Muscle of leg (tissue), 3 donors: ENCODE measurements at regions not wholly inside any gene's neighbourhood (a gene's known extent, or its start where the extent isn't known, plus 50 kb on each side); places are given as distances from the start of the nearest gene placed in this dataset.

Experiments
- DNase-seq: peaks from one replicate; pipeline ENCODE4 v3.0.0; 2013
- H3K27ac ChIP-seq: one replicate; pipeline ENCODE4 v1.5.1; 2013; ENCODE audit warnings: mild to moderate bottlenecking, low read length, control low read depth
- H3K27me3 ChIP-seq: one replicate; pipeline ENCODE4 v1.6.1; 2013; ENCODE audit warnings: low read length; ENCODE audit not compliant: control insufficient read depth, insufficient read depth
- H3K36me3 ChIP-seq: one replicate; pipeline ENCODE4 v1.6.1; 2013; ENCODE audit warnings: low read length; ENCODE audit not compliant: control insufficient read depth, insufficient read depth
- H3K4me1 ChIP-seq: one replicate; pipeline ENCODE4 v1.6.1; 2013; ENCODE audit warnings: low read length; ENCODE audit not compliant: control insufficient read depth, insufficient read depth
- H3K4me3 ChIP-seq: one replicate; pipeline ENCODE4 v1.5.1; 2013; ENCODE audit warnings: low read length, control low read depth
- H3K9me3 ChIP-seq: replicated peaks from 2 replicates; pipeline ENCODE4 v1.6.1; 2013; ENCODE audit warnings: low read depth, low read length; ENCODE audit not compliant: control insufficient read depth
- WGBS: methylation state at CpG from one replicate; pipeline ENCODE4 v1.1.5; 2013; ENCODE audit warnings: missing lambda C conversion rate; ENCODE audit not compliant: insufficient coverage; 5-methylcytosine and 5-hydroxymethylcytosine counted together

DNA sequence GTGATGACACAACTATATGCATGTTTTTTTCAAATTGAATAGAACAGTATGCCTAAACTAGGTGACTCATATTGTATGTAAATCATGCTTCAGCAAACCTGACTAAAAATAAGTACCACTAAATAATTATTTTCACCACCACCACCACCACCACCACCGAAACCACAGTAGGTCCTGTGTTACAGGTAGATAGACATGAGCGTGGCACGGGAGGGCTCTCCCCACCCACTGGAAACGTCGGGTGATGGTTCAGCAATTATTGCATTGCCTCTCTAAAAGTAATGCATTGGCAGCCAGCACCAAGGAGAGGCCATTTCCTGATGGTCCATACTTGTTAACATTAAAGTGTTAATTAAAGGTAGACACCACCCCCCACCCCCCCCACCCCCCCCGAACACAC, 297.0 kb upstream of the NCAM2 start:
- Histone ChIP-seq H3K27ac (no peak overlapping the region), H3K4me3 (no peak overlapping the region), H3K4me1 (no peaks in the 10 kb centered on the region), H3K27me3 (no peaks in the 10 kb centered on the region), H3K36me3 (no peaks in the 10 kb centered on the region), H3K9me3 (no peaks in the 10 kb centered on the region)
- WGBS = no CpG with 5 or more reads among the region's 6 CpGs
- DNase-seq = no peak

DNA sequence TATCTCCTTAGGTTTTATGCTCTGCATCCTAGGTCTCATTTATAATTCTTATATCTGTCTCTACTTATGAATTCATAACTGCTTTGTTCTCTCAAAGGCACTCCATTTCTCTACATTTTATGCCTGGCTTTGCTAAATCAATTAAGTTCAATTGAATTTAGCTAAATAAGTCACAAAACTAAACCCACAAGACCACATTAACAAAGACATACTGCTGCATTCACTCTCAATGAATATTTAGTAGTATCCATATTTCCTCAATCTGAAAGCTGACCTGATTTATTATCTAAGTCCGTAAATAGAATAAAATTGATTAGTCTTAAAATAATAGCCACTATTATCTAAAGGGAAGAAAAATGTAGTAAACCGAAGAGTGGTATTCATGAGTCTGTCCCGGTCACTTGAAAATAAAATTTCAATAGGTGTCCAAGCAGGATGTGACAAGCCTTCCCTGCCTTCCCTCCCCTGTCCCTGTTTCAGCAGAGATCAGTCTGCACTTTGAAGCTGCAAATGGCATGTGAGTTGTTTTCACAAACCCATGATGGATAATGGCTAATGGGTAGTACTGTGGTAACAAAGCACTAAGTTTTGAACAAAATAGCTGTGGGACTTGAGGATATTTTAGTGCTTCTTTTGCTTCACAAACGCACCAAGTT, 295.0 kb upstream of the NCAM2 start:
- Histone ChIP-seq H3K27ac (no peak overlapping the region), H3K36me3 (no peaks in the 10 kb centered on the region), H3K4me3 (no peak overlapping the region), H3K9me3 (no peaks in the 10 kb centered on the region), H3K27me3 (no peaks in the 10 kb centered on the region), H3K4me1 (no peaks in the 10 kb centered on the region)
- no CpG with 5 or more reads among the region's 4 CpGs for WGBS
- DNase-seq = no peak

GRCh38 chr21:20720623-20721022, 277.6 kb upstream of the NCAM2 start:
- H3K4me3 ChIP-seq = no peak overlapping the region
- no peaks in the 10 kb centered on the region for H3K9me3 ChIP-seq
- no peak overlapping the region for H3K27ac ChIP-seq
- H3K4me1 ChIP-seq = no peaks in the 10 kb centered on the region
- no CpG with 5 or more reads among the region's 2 CpGs for WGBS
- H3K36me3 ChIP-seq = no peaks in the 10 kb centered on the region
- H3K27me3 ChIP-seq = no peaks in the 10 kb centered on the region
- DNase-seq = no peak

DNA sequence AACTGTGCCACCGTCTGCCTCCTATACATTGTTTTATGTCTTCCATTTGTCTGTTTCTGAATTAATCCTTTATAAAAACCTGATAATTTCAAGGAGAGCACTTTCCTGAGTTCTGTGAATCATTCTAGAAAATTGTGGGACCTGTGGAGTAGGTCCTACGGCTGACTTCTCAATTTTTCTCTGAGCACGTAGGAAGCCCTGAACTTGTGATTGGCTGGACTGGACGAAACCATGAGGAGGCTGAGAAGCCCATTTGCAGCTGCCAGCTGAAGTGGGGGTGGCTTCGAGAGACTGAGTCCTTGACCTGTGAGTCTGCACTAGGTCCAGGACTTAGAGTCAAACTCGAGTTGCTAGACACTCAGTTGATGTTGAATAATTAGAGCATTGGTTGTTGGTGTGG, 277.1 kb upstream of the NCAM2 start:
- no peak for DNase-seq
- 91% methylated on average over 5 of the region's 6 CpGs for WGBS

GRCh38 chr21:20728691-20729090, 269.5 kb upstream of the NCAM2 start:
- H3K27me3 ChIP-seq = no peaks in the 10 kb centered on the region
- no peak overlapping the region for H3K4me3 ChIP-seq
- WGBS = no CpG with 5 or more reads among the region's 6 CpGs
- no peaks in the 10 kb centered on the region for H3K36me3 ChIP-seq
- H3K9me3 ChIP-seq = no peaks in the 10 kb centered on the region
- no peaks in the 10 kb centered on the region for H3K4me1 ChIP-seq
- H3K27ac ChIP-seq = no peak overlapping the region
- DNase-seq = no peak

More for the DNA sequence above, 277.1 kb upstream of the NCAM2 start:
- Histone ChIP-seq H3K9me3 (no peaks in the 10 kb centered on the region), H3K27me3 (no peaks in the 10 kb centered on the region), H3K4me3 (no peak overlapping the region), H3K27ac (no peak overlapping the region), H3K36me3 (no peaks in the 10 kb centered on the region), H3K4me1 (no peaks in the 10 kb centered on the region)

GRCh38 chr21:20729376-20729775, 268.8 kb upstream of the NCAM2 start:
- DNase-seq = no peak
- WGBS = no CpG with 5 or more reads among the region's 2 CpGs
- Histone ChIP-seq H3K36me3 (no peaks in the 10 kb centered on the region), H3K9me3 (no peaks in the 10 kb centered on the region), H3K4me1 (no peaks in the 10 kb centered on the region), H3K4me3 (no peak overlapping the region), H3K27ac (no peak overlapping the region), H3K27me3 (no peaks in the 10 kb centered on the region)

DNA sequence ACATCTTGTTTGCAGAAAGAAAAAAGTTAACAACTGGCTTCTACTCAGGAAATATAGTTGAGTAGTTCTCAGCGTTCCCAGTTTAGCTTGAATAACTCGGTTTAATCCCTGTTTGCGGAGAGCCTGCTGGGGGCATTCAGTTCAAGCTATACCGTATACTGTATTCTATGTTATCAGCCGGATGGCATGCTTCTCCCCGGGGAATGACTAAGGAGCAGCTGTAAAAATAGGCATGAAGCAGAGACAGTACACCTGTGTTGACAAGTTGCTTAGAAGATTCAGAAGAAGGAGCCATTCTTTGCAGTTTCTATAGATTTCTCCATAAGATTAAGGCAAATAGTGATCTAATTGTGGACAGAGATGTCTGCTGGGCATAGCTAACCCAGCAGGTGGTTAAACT, 267.8 kb upstream of the NCAM2 start:
- Histone ChIP-seq H3K4me3 (no peak overlapping the region), H3K27ac (no peak overlapping the region), H3K9me3 (no peaks in the 10 kb centered on the region), H3K36me3 (no peaks in the 10 kb centered on the region), H3K4me1 (no peaks in the 10 kb centered on the region), H3K27me3 (no peaks in the 10 kb centered on the region)
- DNase-seq = no peak
- WGBS = 70% methylated on average over 5 of the region's 6 CpGs

DNA sequence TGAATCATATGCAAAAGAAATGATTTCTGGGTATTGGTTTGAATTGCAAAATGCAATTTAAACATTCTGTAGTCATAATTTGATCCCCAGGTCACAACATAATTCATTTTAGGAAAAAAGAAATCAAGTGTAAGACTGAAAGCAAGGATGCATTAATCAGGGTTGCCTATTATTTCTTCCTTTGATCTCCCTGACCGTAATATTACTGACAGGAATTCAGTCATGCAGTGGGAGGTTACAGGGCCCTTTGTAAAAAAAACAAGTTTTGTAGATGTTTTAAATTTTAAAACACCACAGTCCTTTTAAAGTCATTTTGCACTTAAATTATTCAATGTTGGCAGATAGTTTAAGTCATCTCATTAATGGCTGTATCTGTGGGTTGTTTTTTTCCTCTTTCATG, 263.0 kb upstream of the NCAM2 start:
- H3K4me1 ChIP-seq = no peaks in the 10 kb centered on the region
- no peaks in the 10 kb centered on the region for H3K36me3 ChIP-seq
- H3K27ac ChIP-seq = no peak overlapping the region
- DNase-seq = no peak
- no peaks in the 10 kb centered on the region for H3K9me3 ChIP-seq
- no peak overlapping the region for H3K4me3 ChIP-seq
- H3K27me3 ChIP-seq = no peaks in the 10 kb centered on the region
- no CpG with 5 or more reads among the region's 1 CpG for WGBS

DNA sequence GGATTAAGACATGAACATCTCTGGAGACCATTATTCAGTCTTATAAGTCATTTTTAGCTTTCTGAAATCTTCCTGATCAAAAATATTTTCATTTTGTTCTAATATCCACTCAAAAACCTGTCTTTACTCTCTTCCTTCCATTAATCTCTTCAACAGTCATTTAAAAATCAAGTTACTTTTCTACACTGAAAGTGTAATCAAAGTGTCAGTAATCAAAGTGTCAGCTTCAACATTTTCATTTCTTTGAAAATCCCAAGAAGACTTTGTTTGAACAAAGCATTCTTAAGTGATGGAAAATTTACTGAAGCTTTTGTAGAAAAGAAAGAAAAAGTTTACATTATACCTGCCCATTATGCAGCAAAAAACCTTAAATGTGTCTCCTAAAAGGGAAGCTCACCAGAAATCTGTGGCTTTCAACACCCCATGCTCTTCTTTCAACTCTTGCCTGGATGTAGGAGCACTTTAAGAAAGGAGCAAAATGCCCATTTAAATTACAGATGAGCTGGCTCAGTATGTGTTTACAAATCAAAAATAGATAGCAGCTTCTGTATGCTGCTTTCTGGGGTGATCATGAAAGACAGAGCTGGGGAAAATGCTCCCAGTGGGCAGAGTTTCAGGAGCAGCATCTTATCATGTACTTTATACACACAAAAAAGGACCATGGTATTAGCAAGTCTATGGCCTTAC, 260.8 kb upstream of the NCAM2 start:
- no peaks in the 10 kb centered on the region for H3K4me1 ChIP-seq
- no peak overlapping the region for H3K27ac ChIP-seq
- no peaks in the 10 kb centered on the region for H3K9me3 ChIP-seq
- no peaks in the 10 kb centered on the region for H3K36me3 ChIP-seq
- H3K27me3 ChIP-seq = no peaks in the 10 kb centered on the region
- DNase-seq = no peak
- H3K4me3 ChIP-seq = no peak overlapping the region

DNA sequence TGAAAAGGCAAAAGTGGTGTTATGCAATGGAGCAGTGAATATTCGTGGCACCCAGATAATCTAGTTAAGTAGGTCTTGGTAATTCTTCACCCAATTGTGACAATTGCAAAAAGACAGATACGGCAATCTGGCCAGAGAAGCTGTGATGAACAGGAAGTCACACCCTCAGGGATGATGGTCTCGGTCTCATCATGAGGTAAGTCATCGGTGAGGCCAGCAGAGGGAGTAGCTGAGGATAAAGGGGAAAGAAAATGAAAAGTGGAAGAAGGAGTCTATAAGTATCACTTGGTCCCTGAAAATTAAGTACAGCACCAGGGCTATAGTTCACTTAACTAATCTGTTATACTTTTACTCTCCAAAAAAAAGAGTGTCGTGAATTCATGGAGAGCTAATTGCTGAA, 258.8 kb upstream of the NCAM2 start:
- no peak for DNase-seq
- Histone ChIP-seq H3K4me1 (no peaks in the 10 kb centered on the region), H3K27me3 (no peaks in the 10 kb centered on the region), H3K27ac (no peak overlapping the region), H3K9me3 (no peaks in the 10 kb centered on the region), H3K4me3 (no peak overlapping the region), H3K36me3 (no peaks in the 10 kb centered on the region)
- 81% methylated on average over 3 of the region's 5 CpGs for WGBS

DNA sequence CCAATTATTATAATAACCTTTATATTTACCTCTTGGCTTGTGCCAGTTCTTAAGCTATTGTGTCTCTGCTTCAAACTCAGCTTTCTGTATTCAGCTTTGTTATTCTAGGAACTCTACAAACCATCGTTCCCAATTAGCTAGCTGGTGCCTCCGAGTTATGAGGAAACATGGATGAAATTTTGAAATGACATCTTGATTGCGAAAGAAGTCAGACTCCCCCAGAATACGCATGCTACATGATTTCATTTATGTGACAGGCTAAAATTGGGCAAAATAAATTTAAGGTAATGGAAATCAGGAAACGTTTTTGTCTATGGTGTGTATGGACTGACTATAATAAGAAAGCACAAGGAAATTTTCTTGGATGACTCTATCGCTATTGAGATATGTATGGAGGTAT, 256.8 kb upstream of the NCAM2 start:
- no peaks in the 10 kb centered on the region for H3K9me3 ChIP-seq
- WGBS = no CpG with 5 or more reads among the region's 6 CpGs
- H3K4me1 ChIP-seq = no peaks in the 10 kb centered on the region

More for the DNA sequence above, 256.8 kb upstream of the NCAM2 start:
- Histone ChIP-seq H3K27ac (no peak overlapping the region), H3K4me3 (no peak overlapping the region), H3K27me3 (no peaks in the 10 kb centered on the region), H3K36me3 (no peaks in the 10 kb centered on the region)
- DNase-seq = no peak
